ENCODE measurements at regions not wholly inside any gene's neighbourhood (a gene's known extent, or its start where the extent isn't known, plus 50 kb on each side); places are given as distances from the start of the nearest gene placed in this dataset.
A peak's percentile ranks its signal among the peaks of the same experiment; 100 is the strongest.

- no peak for DNase-seq (ENCODE audit: low read depth in 2 of 2)
Measured at GRCh38 chr12:127070515-127071157, 1196.3 kb upstream of the TMEM132C start.

DNA sequence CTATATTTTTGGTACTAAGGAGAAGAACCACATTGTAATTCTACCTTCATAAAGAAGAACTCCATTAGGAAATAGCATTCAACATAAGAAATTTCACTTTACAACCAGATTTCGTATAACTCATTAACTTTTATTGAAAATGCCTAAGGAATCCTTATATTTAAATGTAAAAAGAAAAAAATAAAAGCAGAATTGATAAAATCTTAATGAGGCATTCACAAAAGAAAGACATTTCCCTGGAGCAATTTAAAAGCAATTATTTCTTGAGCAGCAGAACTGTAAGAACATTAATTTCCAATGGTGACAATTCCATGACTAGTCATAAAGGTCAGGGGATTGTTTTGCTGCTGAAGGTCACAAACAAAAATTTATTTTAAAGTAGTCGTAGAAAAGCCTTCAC, 1192.8 kb upstream of the TMEM132C start:
- DNase-seq (ENCODE audit: low read depth in 2 of 2), result no peak

DNA sequence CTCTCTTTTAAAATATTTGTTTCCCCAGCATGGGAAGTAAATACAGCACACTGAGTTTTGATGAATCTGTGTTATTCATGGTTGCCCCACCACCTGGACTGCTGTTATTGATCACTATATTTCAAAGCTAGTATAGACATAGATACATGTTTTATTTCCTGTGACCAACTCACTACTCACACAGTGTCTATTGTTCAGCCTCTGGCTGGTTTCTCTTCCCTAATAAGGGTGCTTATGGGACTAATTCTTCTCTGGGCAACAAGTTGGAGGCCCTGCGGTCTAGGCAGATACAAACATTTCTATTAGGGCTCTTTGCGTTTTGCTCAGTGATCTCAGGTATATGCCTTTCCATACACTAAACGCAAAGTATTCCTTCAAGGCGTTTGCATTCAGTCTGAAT, 1191.0 kb upstream of the TMEM132C start:
- DNase-seq (ENCODE audit: low read depth in 2 of 2), result no peak

DNA sequence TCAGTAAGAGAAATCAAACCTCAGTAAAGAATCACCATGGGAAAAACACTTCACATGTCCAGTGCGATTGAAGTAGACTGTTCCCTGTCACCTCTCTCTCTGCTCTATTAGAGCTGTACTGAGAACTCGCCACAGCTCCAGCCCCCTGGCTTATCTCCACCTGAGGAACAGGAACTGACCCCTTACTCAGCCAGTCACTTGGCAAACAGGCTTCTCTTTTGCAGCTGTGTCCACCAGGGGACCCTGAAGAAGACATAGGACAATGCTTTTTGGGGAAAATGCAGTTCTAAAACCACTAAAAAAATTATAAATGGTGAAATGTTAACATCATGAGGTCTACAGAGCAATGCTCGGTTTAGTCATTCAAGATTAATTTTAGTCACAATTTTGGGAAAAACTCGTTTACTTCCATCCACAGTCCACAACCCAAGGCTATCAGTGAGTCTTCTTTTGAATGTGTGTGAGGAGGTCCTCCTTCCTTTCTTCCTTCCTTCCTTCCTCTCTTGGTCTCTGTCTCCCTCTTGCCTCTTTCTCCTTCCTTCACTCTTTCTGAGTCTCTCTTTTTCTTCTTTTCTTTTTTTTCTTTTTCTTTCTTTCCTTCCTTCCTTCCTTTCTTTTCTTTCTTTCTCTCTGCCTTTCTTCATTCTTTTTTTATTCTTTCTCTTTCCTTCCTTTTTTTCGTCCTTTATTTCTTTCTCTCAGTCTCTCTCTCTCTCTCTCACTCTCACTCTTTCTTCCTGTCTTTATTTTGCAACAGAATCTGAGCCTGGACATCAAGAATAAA, 1189.5 kb upstream of the TMEM132C start:
- no peak for DNase-seq (ENCODE audit: low read depth in 2 of 2)

DNA sequence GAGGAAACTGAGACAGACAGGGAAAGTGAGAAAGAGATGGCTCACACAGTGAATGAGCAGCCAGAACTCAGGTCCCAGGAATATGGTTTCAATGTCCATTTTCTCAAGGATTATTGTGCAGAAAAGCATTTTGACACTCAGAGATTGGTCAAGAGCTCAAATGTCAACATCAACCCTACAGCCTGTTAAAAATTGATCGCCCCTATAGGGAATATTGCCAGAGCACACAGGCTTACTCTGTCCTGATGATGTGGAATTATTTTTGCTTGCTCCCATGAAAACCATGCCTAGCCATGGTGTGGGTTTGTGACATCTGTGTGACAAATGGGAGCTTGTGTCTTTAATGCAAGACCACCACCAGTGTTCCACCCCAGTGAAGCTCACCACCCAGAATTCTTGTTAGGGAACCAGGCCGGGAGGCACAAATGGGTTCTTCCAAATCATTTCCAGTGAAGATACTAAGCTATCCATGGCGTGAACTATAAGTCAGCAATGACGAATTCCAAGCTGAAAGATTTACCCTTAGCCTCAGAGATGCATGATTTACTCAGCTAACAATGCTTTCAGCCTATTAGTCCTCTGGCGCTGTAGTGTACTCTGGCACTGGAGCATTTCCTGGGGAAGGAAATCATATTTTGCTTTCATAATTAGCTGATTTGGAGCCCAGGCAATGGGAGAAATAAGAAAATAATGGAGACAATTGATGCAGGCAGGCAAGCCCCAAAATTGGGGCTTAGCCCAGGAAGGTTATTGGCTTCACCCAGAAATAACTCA, 1188.2 kb upstream of the TMEM132C start:
- no peak for DNase-seq (ENCODE audit: low read depth in 2 of 2)

DNA sequence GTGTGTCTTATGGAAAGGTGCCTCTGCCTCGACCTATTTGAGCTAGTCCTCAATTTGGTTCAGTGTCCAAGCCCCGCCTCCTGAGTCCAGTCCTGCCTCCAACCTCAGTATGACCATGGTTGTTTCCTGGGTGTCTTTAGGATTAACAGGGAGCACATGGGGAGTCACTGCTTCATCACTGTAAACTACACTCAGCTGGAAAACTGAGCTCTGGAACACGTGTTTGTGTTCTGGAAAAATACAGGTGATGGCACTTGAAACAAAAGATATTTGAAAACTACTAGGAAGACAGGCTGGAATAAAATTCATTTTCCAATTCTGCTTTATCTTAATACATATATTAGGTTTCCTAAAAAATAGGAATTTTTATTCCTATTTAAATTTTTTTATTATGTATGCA, 1187.3 kb upstream of the TMEM132C start:
- DNase-seq (ENCODE audit: low read depth in 2 of 2), result no peak

DNA sequence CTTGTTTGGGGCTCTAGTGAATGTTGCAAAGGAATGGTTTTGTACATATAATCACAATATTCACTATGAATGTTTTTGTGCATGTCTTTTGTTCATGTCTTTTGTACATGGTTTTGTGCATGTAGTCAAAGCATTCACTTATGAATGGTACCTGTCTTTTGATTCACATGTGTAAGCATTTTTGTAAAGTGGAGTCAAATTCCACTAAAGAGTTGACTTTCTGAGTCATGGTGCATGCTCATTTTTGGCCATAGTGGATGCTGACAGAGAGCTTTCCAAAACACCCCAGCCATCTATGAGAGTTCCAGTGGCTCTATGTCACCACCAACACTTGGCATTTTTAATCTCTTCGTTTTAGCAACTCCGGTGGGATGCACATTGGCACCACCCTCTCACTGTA, 1185.9 kb upstream of the TMEM132C start:
- DNase-seq (ENCODE audit: low read depth in 2 of 2), result no peak

GRCh38 chr12:127083008-127083949, 1183.7 kb upstream of the TMEM132C start:
- DNase-seq (ENCODE audit: low read depth in 2 of 2), result peak in 1 of 2 donors; percentile 5

DNA sequence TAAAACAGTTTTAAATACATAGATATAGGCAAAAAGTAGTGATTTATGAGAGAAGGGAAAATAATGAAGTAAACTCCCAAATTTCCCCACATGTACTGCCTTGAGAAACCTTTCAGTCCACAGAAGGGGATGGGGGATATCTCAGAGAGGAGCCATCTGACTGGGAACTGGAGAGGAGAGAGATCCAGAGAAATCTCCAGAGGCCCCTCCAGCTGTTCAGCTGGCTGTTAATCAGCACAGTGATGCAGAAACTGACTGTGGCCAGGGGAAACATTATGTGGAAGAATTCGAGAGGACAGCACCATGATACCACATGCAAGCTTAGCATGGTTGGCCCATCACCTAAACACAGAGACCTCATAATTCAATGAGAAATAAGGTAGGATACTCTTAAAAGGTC, 1165.9 kb upstream of the TMEM132C start:
- DNase-seq (ENCODE audit: low read depth in 2 of 2), result no peak

GRCh38 chr12:127106041-127106440, 1160.9 kb upstream of the TMEM132C start:
- DNase-seq (ENCODE audit: low read depth in 2 of 2), result no peak

DNA sequence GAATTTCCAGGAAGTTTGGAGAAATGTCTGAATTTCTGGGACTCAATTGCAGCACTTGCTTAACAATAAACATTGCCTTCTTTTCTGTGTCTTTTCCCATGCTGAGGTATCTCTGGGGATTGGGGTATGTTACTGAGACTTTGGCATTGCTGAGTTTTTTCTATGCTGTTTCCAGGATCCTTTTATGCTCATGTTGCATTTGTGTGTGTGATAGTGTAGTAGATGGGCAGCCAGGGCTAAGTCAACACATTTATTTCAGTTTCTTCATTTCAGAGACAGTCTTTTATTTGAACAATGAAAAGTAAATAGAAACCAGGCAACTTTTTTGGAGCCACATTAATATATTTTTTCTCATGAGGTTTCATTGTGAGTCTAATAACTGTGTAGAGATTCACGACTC, 1160.3 kb upstream of the TMEM132C start:
- DNase-seq (ENCODE audit: low read depth in 2 of 2), result no peak

DNA sequence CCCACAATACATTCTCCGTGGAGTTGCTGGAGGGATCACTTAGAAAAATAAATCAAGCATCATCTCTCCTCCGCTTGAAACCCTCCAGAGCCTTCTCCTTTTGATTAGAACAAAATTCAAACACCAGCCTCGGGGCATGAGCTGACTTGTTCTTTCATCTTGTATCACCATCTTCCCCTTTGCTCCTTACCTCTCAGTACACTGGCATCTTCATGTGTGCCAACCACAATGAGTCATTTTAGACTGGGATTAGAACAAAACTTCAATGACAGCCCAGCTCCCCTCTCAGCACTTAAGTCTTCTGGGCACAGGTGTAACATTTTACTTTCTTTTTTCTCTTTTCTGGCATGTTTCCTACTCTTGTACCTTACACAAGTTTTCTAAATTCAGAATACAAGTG, 1159.2 kb upstream of the TMEM132C start:
- DNase-seq (ENCODE audit: low read depth in 2 of 2), result no peak

DNA sequence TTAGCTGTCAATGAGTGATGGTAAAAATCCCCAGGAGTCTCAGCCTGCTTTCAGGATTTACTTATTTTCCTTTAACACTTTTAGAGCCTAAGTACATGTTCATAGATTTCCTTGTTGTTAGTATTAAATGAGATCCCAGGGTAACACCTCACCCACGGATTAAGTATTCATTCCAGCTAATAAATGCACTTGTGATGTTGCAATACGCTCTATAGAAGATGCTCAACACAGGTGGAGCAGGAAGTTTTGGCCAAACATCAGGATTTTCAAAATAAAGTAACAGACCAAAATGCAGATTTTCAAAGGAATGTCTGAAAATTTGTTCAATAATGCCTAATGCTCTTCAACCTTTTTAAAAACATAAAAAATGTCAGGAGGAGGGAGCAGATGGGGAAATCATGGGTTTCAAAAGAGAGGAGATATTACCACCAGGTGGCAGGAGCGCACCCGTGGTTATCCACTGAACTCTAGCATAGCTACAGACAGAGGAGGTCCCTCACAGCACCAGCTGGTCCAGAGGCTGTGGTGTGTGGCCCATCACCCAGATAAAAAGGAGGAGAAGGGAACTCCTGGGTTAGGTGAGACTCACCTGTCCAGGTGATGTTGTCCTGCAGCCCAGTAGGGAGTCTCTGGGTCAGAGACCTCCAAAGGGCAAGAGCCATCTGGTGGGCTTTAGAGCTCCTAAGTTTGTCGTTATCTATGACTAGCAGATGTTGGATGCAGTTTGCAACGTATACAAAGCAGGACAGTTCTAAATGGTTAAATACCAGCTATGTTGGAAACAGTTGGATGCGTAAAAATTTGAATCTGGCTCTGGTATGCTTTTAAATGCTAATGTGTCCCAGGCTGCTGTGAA, 1158.4 kb upstream of the TMEM132C start:
- DNase-seq (ENCODE audit: low read depth in 2 of 2), result peak; percentile 3 to 23

GRCh38 chr12:127113945-127114344, 1153.0 kb upstream of the TMEM132C start:
- no peak for DNase-seq (ENCODE audit: low read depth in 2 of 2)

DNA sequence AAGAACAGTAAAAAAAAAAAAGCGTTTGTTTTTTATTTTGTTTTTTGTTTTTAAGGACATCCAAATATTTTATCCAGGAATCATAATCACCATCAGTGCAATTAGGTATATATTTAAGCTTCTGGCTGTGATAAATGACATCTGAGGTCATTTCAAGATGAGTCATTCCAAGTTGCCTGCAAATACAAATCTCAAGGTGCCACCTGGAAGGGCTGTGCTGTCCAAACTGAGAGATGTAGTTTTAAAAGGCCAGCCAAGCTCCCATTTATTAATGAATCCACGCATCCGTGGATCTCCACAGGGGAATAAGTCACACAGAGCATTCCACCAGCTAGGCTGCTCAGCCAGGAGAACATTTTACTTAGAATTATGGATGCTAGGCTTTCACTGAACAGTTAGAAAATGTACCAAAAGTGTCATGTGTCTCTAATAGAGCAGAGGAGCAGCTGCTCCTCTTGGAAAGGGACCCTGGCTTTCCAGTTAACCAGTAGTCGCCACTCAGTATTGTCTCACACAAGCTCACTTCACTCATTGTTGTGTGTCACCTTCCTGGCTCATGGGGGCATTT, 1151.4 kb upstream of the TMEM132C start:
- no peak for DNase-seq (ENCODE audit: low read depth in 2 of 2)

GRCh38 chr12:127118251-127118650, 1148.7 kb upstream of the TMEM132C start:
- no peak for DNase-seq (ENCODE audit: low read depth in 2 of 2)

GRCh38 chr12:127119600-127120140, 1147.3 kb upstream of the TMEM132C start:
- no peak for DNase-seq (ENCODE audit: low read depth in 2 of 2)

GRCh38 chr12:127120851-127121250, 1146.1 kb upstream of the TMEM132C start:
- no peak for DNase-seq (ENCODE audit: low read depth in 2 of 2)

- DNase-seq (ENCODE audit: low read depth in 2 of 2), result no peak
Measured at GRCh38 chr12:127121494-127122084, 1145.4 kb upstream of the TMEM132C start.

Data from activated CD4-positive, alpha-beta T cell treated with anti-CD3 and anti-CD28 coated beads for 24 hours (primary cell).